Skeletal muscle cell (primary cell): ENCODE measurements at regions not wholly inside any gene's neighbourhood (a gene's known extent, or its start where the extent isn't known, plus 50 kb on each side); places are given as distances from the start of the nearest gene placed in this dataset.
A peak's percentile ranks its signal among the peaks of the same experiment; 100 is the strongest.
"Not testable (repeated sequence)": the region's sequence is repeated elsewhere in the genome, so short reads cannot be mapped to it uniquely, and the experiment has no call there.

Source experiments
- DNase-seq: peaks from one replicate; pipeline ENCODE4 v3.0.0-alpha.2; 2010; ENCODE audit warnings: low read depth
- H3K4me3 ChIP-seq: 2 replicates; pipeline ENCODE4 v1.5.1; 2011; ENCODE audit warnings: low read depth, mild to moderate bottlenecking, control low read depth, low read length, moderate library complexity

DNA sequence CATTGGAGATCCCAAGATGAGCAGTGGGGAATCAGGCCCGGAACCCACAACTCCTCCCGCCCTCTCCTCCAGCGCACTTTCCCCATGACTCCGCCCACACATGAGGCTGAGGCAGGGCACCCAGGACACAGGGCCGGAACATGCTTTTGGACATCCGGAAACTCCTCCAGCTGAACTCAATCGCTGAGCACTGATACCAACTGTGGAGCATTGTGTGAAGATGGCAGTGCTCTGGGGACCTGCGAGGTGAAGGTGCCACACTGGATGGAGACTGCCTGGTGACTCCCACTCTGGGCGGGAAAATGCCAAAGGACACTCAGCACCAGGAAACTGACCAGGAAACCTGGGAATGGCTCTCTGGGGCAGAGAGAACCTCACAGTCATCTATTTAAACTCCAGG, 189.1 kb downstream of the FAM43A start:
- H3K4me3 ChIP-seq: no peak overlapping the region
- no peak for DNase-seq

- DNase-seq: no peak
- H3K4me3 ChIP-seq: no peak overlapping the region
These were observed 190.1 kb downstream of the FAM43A start for GRCh38 chr3:194875581-194876402.

- no peak for DNase-seq
- H3K4me3 ChIP-seq: no peak overlapping the region
These were observed 190.9 kb downstream of the FAM43A start for GRCh38 chr3:194876403-194877095.

DNA sequence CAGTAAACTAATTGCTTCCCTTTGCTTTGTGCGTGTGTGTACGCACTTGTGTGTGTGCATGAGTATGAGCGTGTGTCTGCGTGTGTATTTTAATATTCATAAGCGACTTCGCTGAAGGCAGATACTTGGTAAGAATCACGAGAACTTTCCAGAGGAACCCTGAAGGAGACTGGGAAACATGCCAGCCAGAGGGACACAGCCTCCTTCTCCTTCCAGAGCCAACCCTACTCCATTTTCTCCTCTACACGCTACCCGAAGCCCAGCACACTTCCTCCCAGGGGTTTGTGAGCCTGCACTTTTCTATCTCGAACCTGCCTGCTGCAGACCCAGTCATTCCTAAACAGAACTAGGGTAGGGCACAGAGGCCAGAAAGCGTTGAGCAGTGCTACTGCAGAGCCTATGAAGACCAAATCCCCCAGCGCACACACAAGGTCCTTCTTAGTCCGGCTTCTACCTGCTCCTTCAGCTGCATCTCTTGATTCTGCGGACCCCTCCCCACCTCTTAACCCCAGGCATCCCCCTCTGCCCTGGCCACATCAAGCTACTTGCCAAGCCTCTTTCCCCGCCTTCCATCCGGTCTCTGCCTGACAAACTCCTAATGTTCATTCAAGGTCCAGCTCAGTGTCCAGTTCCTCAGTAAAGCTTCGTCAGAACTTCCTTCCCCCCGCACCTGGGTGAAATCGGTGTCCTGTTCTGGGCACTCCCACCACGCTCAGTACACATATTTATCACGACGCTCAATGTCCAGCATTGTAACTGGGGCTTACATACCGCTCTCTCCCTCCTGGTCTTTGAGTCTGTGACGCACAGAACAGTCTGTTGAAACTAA, 191.8 kb downstream of the FAM43A start:
- no peak overlapping the region for H3K4me3 ChIP-seq
- no peak for DNase-seq

DNA sequence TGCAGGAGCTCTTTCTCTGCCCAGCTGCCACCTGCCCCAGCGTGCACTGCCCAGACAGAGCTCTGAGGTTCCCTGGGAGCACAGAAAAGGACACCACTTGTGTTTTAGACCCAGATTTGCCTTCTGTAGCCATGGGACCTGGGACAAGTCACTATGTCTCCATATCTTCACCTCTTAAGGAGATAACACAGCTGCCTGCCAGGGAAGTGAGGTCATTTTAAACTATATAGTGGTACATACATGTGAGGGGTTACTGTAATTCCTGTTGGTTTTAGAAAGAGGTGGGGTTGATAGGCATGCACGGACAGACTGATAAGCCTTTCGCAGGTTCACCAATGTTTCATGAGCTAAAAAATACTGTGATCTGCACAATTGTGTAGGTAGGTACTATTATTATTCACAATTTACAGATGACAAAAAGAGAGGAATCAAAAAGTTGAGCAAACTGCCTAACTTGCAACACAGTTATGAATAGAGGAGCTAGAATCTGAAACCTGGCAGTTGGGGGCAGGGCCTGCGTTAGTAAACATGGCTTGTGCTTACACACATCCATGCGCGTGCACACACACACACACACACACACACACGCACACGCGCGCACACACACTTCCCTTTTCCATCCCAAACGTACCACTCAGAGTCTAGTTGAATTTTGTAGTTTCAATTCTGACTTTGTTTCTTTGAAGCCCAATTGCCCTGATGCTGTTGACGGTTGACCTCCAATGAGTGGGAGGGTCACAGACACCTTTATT, 193.6 kb downstream of the FAM43A start:
- DNase-seq: no peak
- no peak overlapping the region for H3K4me3 ChIP-seq

- DNase-seq: peak; percentile 14
These were observed 194.6 kb downstream of the FAM43A start for GRCh38 chr3:194879991-194880939.

DNA sequence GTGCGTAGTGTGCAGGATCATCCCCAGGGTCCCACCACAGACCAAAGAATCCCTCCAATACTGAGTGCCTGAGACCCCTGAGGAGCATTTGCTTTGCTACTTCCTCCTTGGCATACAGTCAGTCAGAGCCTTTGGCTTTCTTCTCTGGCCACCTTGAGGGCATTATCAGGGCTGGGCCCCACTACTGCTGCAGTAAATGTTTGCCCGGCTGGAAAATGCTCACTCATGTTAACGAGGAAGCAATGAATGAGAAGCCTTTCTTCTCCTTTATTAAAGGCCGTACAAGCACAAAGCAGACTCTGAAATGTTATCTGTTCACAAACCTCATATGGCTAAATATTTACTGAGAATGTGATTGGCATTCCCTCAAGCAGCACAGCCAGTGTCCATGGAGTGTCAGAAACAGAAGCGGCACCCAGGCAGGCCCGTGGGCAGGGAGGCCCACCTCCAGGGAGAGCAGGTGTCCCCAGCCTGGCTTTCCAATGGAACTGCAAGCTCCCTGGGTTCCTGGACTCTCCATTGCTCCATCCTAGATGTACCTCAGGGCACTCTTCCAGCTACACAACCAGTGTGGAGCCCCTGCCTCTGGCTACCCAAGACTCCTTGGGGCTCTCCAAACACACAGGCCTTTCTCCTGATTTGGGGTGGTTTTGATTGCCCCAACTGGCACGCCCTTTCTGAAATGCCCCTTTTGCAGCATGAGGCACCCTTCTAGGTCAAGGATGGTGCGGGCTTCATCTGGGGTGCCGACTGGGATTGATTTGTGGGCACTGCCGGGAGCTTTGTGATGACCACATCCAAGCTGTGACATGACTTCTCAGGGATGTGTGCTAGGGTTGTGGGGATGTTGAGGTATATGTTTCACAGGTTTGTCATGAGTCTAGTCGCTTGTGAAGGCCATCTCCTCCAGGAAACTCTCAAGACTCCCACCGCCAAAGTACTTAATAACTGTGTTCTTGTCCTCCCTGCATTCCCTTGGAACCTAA, 195.6 kb downstream of the FAM43A start:
- no peak for DNase-seq
- no peak overlapping the region for H3K4me3 ChIP-seq

More at GRCh38 chr3:194879991-194880939, 194.6 kb downstream of the FAM43A start:
- no peak overlapping the region for H3K4me3 ChIP-seq

DNA sequence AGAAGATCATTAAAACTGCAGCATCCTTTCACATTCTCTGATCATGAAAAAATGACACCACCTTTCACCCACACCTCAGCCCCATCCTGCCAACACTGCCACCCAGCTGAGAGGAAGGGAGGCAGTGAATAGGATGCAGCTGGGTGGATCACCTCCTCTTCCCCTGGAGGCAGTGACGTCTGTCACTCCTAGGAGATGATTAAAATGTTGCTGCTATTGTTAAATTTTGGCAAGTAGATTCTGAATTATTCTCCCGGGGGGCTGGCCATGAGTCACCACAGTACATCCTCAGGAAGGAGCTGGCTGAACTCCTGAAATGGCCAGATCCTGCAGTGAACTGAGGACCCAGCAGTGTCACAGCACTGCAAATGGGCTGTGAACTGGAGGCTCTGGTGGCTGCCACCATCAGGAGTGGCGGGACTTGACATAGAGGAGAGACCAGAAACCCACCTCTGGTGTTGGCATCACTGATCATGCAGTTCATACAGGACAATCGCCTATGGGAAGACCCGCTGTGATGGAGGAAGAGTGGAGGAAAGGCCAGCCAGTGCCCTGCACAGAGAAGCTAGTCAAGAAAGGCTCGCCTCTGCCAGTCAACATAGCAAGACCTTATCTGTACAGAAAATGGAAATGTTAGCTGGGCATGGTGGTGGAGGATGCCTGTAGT, 199.1 kb downstream of the FAM43A start:
- DNase-seq: no peak
- H3K4me3 ChIP-seq: no peak overlapping the region

DNA sequence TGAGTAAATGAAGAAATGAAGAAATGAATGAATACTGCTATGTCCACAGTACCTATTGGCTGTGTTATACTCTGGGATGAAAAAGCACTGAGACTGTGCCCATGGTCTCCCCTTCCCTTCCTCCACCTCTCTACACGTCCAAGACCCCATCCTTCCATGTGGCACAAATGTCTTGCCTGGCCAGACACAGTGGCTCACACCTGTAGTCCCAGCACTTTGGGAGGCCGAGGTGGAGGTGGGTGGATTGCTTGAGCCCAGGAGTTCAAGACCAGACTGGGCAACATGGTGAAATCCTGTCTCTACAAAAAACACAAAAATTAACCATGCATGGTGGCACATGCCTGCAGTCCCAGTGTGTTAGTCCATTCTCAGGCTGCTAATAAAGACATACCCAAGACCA, 200.1 kb downstream of the FAM43A start:
- no peak overlapping the region for H3K4me3 ChIP-seq
- no peak for DNase-seq

- H3K4me3 ChIP-seq: no peak overlapping the region
- no peak for DNase-seq
These were observed 201.2 kb downstream of the FAM43A start for GRCh38 chr3:194886836-194887235.

- DNase-seq, H3K4me3 ChIP-seq: not testable (repeated sequence)
These were observed 202.4 kb downstream of the FAM43A start for GRCh38 chr3:194888062-194888461.

DNA sequence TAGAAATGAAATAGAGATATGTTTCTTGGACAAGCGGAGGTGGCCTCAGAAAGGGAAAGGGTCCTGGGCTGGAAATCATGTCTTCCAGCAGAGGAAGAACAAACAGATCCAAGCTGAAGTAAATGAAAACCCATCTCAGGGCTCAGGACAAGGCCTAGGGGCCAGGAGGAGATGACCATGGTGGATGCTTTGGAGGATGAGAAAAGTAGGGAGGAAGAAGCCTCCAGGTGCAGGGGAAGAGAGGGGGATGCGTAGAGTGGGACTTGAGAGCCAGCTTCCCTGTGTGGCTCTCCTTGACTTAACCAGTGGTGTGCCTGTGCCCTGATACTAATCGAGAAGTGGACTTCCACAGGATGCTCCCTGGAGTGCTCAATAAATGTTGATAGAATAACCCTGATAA, 203.2 kb downstream of the FAM43A start:
- H3K4me3 ChIP-seq: no peak overlapping the region
- no peak for DNase-seq

- no peak for DNase-seq
- H3K4me3 ChIP-seq: no peak overlapping the region
These were observed 204.4 kb downstream of the FAM43A start for GRCh38 chr3:194890091-194890490.

GRCh38 chr3:194893121-194893987, 207.7 kb downstream of the FAM43A start:
- no peak overlapping the region for H3K4me3 ChIP-seq
- DNase-seq: no peak

DNA sequence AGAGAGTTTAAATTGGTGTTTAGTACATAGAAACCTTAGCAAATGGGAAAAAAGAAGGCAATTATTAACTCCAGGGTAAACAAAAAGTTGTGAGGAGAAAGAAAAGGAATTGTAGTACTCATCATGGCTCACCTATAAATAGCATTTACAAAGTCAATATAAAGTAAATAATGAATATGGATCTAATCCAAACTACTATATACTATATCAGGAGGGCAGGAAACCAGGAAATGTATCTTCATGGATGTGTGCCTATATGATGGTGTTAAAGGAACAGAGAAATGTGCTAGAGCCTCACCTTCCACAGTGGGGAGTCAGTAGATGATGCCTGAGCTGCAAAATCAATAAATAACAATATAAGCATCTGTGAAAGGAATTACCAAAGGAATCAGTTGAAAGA, 208.9 kb downstream of the FAM43A start:
- no peak overlapping the region for H3K4me3 ChIP-seq
- DNase-seq: no peak
